ENCODE measurements at regions not wholly inside any gene's neighbourhood (a gene's known extent, or its start where the extent isn't known, plus 50 kb on each side); places are given as distances from the start of the nearest gene placed in this dataset.
"Not testable (repeated sequence)": the region's sequence is repeated elsewhere in the genome, so short reads cannot be mapped to it uniquely, and the experiment has no call there.

- DNase-seq (ENCODE audit: low read depth): not testable (repeated sequence)
Measured at GRCh38 chr1:56118676-56119075, 460.7 kb downstream of the PLPP3 start.

- DNase-seq (ENCODE audit: low read depth): no peak
Measured at GRCh38 chr1:56115701-56116100, 463.7 kb downstream of the PLPP3 start.

DNA sequence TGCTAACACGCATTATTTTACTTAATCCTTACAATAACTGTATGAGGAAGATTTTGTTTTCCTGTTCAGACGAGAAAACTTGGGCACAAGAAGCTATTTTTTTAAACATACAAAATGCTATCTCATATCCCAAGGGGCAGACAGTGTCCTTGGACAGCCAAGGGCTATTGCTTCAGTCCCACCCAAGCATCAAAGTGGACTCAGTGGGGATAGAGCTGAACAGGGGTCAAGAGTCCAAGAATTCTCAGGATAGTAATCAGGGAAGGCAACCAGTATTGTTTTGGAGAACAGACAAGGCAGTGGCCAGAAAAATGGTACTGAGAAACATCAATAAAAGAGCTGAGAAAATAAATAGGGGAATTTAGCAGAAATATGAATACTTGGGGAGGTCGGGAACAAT, 465.7 kb downstream of the PLPP3 start:
- DNase-seq (ENCODE audit: low read depth): no peak

DNA sequence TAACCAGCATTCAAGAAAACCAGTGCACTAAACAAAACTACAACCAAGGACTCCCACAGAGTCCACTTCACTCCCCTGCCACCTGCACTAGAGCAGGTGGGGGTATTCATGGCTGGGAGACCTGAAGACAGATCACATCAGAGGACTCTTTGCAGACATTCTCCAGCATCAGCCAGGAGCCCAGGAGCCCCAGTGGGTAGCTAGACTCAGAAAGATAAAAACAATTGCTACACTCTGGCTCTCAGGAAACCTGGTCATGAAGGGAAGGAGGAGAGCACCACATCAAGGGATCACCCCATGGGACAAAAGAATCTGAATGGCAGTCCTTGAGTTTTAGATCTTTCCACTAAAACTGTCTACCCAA, 472.1 kb downstream of the PLPP3 start:
- no peak for DNase-seq (ENCODE audit: low read depth)

DNA sequence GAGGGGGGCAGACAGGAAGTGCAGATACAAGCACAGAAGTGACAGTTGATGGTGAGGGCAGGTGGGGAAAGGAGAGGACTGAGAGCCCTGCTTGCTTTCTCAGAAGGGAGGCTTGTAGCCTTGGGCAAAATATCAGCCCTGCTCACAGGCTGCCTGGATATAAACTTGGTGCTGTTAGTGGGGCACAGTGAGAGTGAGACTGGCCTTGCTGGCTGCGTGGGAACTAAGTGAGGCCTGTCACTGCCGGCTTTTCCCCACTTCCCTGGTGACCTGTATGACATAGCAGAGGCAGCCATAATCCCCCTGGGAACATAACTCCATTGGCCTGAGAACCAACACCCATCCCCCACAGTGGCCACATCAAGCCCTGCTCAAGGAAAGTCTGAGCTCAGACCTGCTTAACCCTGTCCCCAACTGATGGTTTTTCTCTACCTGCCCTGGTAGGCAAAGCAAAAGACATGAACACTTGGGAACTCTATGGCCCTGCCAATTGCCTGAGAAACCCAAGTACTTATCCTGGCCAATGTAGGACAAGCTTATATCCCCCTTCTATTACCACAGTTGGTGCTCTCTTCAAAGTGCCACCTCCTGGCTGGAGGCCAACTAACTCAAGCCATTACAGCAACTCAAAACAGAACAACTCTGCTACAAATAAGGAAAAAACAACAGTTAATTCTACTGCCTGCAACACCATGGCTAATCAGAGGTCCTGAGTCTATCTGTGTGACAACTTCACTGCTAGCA, 472.7 kb downstream of the PLPP3 start:
- no peak for DNase-seq (ENCODE audit: low read depth)

GRCh38 chr1:56105397-56105796, 474.0 kb downstream of the PLPP3 start:
- no peak for DNase-seq (ENCODE audit: low read depth)

- DNase-seq (ENCODE audit: low read depth): no peak
Measured at GRCh38 chr1:56099766-56100265, 479.5 kb downstream of the PLPP3 start.

- no peak for DNase-seq (ENCODE audit: low read depth)
Measured at GRCh38 chr1:56098946-56099345, 480.4 kb downstream of the PLPP3 start.

- no peak for DNase-seq (ENCODE audit: low read depth)
Measured at GRCh38 chr1:56097713-56098112, 481.6 kb downstream of the PLPP3 start.

DNA sequence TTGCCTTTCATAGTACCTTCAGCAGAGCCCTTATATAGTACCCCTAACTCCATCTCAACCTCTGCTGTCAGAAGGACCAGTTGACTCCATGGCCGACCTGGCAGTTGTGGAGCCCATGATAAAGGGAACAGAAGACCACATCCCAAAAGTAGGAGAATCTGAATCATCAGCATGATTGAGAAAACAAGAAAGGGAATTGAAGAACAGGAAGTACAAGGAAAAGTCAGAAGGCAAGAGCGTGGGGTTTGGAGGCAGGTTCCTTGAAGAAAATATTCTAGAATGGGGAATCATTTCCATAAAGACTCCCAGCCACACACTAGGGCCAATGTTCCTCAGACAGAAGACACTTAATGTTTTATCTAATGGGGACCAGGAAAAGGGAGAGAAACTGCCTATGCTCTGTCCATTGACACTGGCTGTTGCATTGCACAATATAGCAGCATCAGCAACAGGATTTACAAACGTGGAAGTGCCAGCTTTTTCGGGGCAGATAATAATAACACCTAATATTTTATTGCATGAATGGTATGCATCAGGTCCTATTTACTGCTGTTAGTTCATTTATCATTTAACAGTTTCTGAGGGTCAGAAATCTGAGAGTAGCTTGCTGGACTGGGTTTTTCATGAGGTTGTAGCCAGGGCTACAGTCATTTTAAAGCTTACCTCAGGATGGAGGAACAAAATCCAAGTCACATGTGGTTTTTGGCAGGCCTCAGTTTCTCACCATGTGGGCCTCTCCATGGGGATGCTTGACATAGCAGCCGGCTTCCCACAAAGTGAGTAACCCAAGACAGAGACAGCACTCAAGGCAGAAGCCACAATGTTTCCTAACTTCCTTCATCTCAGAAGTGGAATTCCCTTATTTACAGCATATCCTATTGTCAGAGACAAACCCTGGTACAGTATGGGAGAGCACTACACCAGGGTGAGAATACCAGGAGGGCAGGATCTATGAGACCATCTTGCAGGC, 483.4 kb downstream of the PLPP3 start:
- no peak for DNase-seq (ENCODE audit: low read depth)

- DNase-seq (ENCODE audit: low read depth): no peak
Measured at GRCh38 chr1:56094168-56094567, 485.2 kb downstream of the PLPP3 start.

GRCh38 chr1:56092684-56093570, 486.4 kb downstream of the PLPP3 start:
- DNase-seq (ENCODE audit: low read depth): no peak

DNA sequence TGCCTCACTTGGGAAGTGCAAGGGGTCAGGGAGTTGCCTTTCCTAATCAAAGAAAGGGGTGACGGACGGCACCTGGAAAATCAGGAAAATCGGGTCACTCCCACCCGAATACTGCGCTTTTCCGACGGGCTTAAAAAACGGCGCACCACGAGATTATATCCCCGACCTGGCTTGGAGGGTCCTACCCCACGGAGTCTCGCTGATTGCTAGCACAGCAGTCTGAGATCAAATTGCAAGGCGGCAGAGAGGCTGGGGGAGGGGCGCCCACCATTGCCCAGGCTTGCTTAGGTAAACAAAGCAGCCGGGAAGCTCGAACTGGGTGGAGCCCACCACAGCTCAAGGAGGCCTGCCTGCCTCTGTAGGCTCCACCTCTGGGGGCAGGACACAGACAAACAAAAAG, 489.5 kb downstream of the PLPP3 start:
- DNase-seq (ENCODE audit: low read depth): not testable (repeated sequence)

GRCh38 chr1:56084246-56084645, 495.1 kb downstream of the PLPP3 start:
- no peak for DNase-seq (ENCODE audit: low read depth)

DNA sequence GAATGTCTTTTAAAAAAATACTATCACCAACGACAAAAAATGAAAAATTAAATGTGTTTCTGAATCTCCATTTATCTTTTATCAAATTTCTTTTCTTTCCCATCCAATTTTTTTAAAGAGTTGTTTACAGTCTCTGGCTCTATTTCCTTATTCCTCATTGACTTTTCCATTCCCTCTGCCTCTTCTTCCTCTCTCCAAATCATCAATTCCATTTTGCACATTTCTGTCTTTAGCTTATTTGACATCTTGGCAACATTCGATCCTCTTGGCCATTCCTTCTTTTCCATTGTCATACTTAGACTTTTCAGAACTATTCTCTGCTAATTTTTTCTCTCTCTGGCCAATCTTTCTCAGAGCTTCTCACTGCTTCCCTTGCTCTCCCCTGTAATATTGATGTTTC, 497.6 kb downstream of the PLPP3 start:
- no peak for DNase-seq (ENCODE audit: low read depth)

DNA sequence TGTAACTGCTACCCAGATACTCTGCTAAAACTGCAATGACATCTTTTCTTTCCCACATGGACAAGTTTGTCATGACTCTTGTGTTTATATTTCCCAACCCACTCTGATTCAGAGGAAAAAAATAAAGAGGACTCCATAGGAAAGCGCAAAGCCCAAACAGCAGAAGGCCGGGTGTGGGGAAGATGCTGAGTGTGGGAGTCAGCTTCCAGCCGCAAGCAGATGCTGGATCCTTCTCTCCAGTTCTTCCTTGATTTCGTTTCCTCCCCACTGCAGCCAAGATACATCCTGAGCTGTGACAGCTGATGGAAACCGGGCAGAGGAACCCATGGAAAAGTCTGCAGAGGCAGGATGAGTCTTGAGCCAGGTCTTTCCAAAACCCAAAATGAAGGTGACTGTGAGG, 498.2 kb downstream of the PLPP3 start:
- no peak for DNase-seq (ENCODE audit: low read depth)

DNA sequence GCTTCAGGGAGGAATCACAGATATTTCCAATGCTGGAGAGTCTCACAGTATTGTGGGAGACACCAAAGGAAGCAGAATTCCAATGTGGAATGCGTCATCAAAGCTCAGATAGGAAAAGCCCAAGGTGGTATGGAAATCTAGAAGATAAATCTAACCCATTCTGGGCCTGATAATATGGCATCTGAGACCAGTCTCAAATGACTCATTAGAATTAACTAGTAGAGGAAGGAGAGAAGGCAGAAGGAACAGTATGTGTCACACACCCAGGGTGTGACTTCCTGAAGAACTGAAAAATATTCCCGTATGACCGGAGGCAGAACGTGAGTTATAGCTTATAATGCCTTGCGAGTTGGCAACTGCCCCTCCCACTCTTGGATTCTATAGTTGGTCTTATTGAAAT, 499.2 kb downstream of the PLPP3 start:
- no peak for DNase-seq (ENCODE audit: low read depth)

DNA sequence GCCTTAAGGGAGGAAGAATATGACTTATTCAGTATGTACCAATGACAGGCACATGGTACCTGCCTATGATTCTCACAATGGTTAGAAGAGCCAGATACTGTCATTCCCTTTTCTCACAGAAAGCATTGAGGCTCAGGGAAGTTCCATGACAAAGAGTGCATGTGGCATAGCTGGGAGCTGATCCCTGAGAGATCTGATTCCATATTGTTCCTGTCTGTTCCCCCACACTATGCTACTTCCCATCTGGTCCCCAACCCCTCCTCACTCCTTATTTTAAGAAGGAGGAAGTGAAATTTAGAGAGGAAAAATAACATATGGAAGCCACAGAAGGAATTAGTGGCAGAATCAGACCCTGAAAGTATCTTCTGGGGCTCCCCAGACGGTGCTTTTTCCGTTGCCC, 500.0 kb downstream of the PLPP3 start:
- no peak for DNase-seq (ENCODE audit: low read depth)

DNA sequence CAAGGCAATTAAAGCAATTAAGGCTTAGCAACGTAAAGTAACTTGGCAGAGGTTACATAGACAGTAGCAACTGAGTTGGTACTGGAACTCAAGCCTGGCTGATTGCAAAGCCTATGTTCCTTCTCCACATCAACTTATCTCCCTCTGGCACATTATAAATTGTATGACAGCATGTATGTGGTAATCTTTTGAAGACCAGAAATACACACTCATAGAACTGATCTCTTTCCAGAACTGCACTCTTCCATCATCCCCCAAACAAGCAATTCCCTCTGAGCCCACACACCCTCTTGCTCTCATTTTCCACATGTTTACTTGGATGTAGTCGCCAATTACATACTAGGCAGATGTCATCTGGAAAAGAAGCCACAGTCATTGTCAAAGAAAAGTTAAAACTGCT, 502.2 kb downstream of the PLPP3 start:
- no peak for DNase-seq (ENCODE audit: low read depth)

- DNase-seq (ENCODE audit: low read depth): no peak
Measured at GRCh38 chr1:56074007-56074651, 505.2 kb downstream of the PLPP3 start.

DNA sequence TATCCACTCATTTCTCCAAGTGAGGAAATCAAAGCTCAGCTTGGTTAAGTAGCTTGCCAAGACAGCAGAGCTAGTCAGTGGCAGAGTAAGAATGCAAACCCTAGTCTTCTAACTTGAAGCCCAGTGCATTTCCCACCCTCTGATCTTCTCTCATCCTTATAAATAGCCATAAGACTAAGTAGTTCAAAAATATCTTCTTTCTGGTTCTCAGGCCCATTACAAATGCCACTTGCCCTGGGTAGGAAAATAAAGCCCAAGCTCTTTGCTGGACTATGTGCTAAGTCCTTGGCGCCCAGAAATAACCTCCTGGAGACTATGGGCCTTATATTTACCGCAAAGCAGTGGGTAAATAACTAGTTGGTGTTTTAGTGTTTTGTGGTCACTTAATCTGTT, 505.8 kb downstream of the PLPP3 start:
- DNase-seq (ENCODE audit: low read depth): no peak

DNA sequence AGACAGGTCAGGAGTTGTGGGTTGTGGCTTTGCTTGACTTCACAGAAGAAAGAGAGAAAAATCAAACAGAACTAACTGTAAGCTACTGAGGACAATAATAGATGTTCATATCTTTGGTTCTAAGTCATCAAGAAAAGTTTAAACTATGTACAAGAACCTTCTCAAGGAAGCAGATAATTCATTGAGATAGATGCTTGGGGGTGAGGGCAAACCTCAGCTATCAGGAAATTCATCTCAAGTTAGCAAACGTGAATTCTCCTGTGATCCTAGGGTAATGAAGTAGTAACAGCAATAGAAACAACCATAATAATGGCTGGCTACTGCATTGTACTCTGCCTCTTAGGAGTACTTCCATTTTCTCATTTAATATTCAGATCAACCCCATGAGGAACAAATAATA, 506.2 kb downstream of the PLPP3 start:
- DNase-seq (ENCODE audit: low read depth): no peak
